K562 (cell line): ENCODE measurements at regions not wholly inside any gene's neighbourhood (a gene's known extent, or its start where the extent isn't known, plus 50 kb on each side); places are given as distances from the start of the nearest gene placed in this dataset.

Experiments used
- ATAC-seq: fragments of 200-7000 bp; cut with Tn5 transposase; 3 replicates; pipeline ENCODE4 v1.9.1; 2020; ENCODE audit warnings: moderate library complexity
- BruUV-seq: library from RNA; stranded (reverse); fragments of 400-500 nt; replicated peaks from 2 replicates; lab custom pipeline; 2021; lab: Mats Ljungman, UMichigan
- CTCF ChIA-PET: fragments of 300-600 bp; formaldehyde crosslinking; extraction: SDS; loops from one replicate; lab custom pipeline; 2021; ENCODE audit warnings: low intra/inter-chr PET ratio; lab: Yijun Ruan, JAX
- POLR2A ChIA-PET: fragments of 300-600, 350-650 bp; sonication (Branson Sonifier 250); formaldehyde crosslinking; extraction: SDS; loops from one replicate; lab custom pipeline; 2021; ENCODE audit warnings: antibody characterized with exemption, inconsistent platforms; lab: Yijun Ruan, JAX
- DNase-seq, 4 experiments: peaks; one replicate each; pipeline versions ENCODE4 v3.0.0 to v3.0.0-alpha.2; 2011 to 2018; ENCODE audit warnings: low spot score in 3 of 4, mixed read lengths in 3 of 4; ENCODE audit errors: extremely low read depth in 1 of 4
- FAIRE-seq: peaks from 2 replicates; lab custom pipeline; 2011; peaks lifted over from hg19 to GRCh38; lab: Jason Lieb, UNC
- H2AFZ ChIP-seq: 2 replicates; pipeline ENCODE4 v1.6.0; 2011; ENCODE audit warnings: low read depth, low read length, control low read depth, inconsistent platforms
- H3K27ac ChIP-seq: fragments of 200-600 bp; 3 replicates; pipeline ENCODE4 v1.8.0; 2011; ENCODE audit warnings: low read depth, mild to moderate bottlenecking, control low read depth, inconsistent platforms, low read length, moderate library complexity, mixed read lengths; ENCODE audit errors: extremely low read depth
- H3K27me3 ChIP-seq, 2 experiments: fragments of 300-600 bp in 1 of 2; 2 replicates in 1 of 2; 3 replicates in 1 of 2; pipeline versions ENCODE4 v1.6.0 to v1.8.0; 2011; ENCODE audit warnings: inconsistent platforms in 2 of 2, low read length in 2 of 2, mild to moderate bottlenecking in 1 of 2, mixed read lengths in 1 of 2, moderate library complexity in 1 of 2; ENCODE audit not compliant: control insufficient read depth in 2 of 2, insufficient read depth in 2 of 2
- H3K36me3 ChIP-seq: fragments of 300-600 bp; 3 replicates; pipeline ENCODE4 v1.8.0; 2011; ENCODE audit warnings: mild to moderate bottlenecking, low read length, inconsistent platforms; ENCODE audit not compliant: control insufficient read depth, insufficient read depth
- H3K4me1 ChIP-seq, 2 experiments: fragments of 200-600 bp in 1 of 2; replicated peaks in 1 of 2; 2 replicates in 1 of 2; 3 replicates in 1 of 2; pipeline versions ENCODE4 v1.5.1 to v1.8.0; 2011; ENCODE audit warnings: inconsistent platforms in 2 of 2, low read length in 2 of 2, mild to moderate bottlenecking in 1 of 2, mixed read lengths in 1 of 2, moderate library complexity in 1 of 2; ENCODE audit not compliant: control insufficient read depth in 2 of 2, insufficient read depth in 2 of 2
- H3K4me2 ChIP-seq: 2 replicates; pipeline ENCODE4 v1.6.1; 2011; ENCODE audit warnings: low read length, control low read depth, inconsistent platforms, mixed read lengths; ENCODE audit not compliant: insufficient read depth
- H3K4me3 ChIP-seq: fragments of 200-600 bp; sonication (generic), shearing (Covaris generic); 2 replicates; pipeline ENCODE4 v1.5.1; 2016; ENCODE audit warnings: control low read depth, inconsistent platforms
- H3K79me2 ChIP-seq: fragments of 200-600 bp; 3 replicates; pipeline ENCODE4 v1.8.0; 2011; ENCODE audit warnings: low read length, inconsistent platforms; ENCODE audit not compliant: control insufficient read depth, insufficient read depth
- H3K9ac ChIP-seq, 2 experiments: 2 replicates each; pipeline versions ENCODE4 v1.6.0 to v1.6.1; 2011; ENCODE audit warnings: low read depth in 2 of 2, low read length in 2 of 2, control low read depth in 1 of 2, inconsistent platforms in 1 of 2, mild to moderate bottlenecking in 1 of 2, mixed read lengths in 1 of 2; ENCODE audit not compliant: insufficient read depth in 1 of 2
- H3K9me1 ChIP-seq: one replicate; pipeline ENCODE4 v1.6.0; 2011; ENCODE audit warnings: inconsistent platforms, mild to moderate bottlenecking, low read length, moderate library complexity; ENCODE audit not compliant: control insufficient read depth, insufficient read depth
- H3K9me3 ChIP-seq: replicated peaks from 2 replicates; pipeline ENCODE4 v1.5.1; 2011; ENCODE audit warnings: low read depth, low read length, inconsistent platforms; ENCODE audit not compliant: control insufficient read depth, insufficient read depth
- H4K20me1 ChIP-seq: replicated peaks from 2 replicates; pipeline ENCODE4 v1.6.1; 2011; ENCODE audit warnings: low read length, inconsistent platforms, mixed read lengths; ENCODE audit not compliant: control insufficient read depth, insufficient read depth
- ARID2 ChIP-seq: fragments of 450-650 bp; IDR thresholded peaks from 2 replicates; pipeline ENCODE4 v1.6.1; 2017; ENCODE audit warnings: antibody characterized with exemption, mild to moderate bottlenecking
- COPS2 ChIP-seq: fragments of 450-650 bp; conservative IDR thresholded peaks from 2 replicates; pipeline ENCODE4 v1.6.1; 2016; ENCODE audit warnings: mild to moderate bottlenecking, moderate library complexity
- DIDO1 ChIP-seq: fragments of 450-650 bp; IDR thresholded peaks from 2 replicates; pipeline ENCODE4 v1.6.1; 2016; ENCODE audit warnings: low read depth, missing biosample characterization, missing genetic modification characterization
- DMBX1 ChIP-seq: fragments of 250-450 bp; sonication (Bioruptor Pico); IDR thresholded peaks from 2 replicates; pipeline ENCODE4 v1.8.0; 2022; ENCODE audit warnings: inconsistent platforms, mild to moderate bottlenecking, moderate library complexity, borderline replicate concordance
- KHSRP ChIP-seq: fragments of 450-650 bp; IDR thresholded peaks from 2 replicates; pipeline ENCODE4 v1.6.1; 2017
- KLF10 ChIP-seq: fragments of 250-450 bp; sonication (Bioruptor Pico); IDR thresholded peaks from 2 replicates; pipeline ENCODE4 v1.6.1; 2021; ENCODE audit warnings: matching md5 sums
- MXI1 ChIP-seq: IDR thresholded peaks from 2 replicates; pipeline ENCODE4 v1.6.1; 2011; ENCODE audit warnings: low read depth, mild to moderate bottlenecking, improper control_type of control experiment, low read length
- NELFE ChIP-seq: IDR thresholded peaks from 2 replicates; pipeline ENCODE4 v1.6.1; 2011; ENCODE audit warnings: mild to moderate bottlenecking; ENCODE audit not compliant: insufficient read depth, insufficient read length
- RB1 ChIP-seq: fragments of 450-650 bp; IDR thresholded peaks from 2 replicates; pipeline ENCODE4 v1.6.1; 2017; ENCODE audit warnings: low read depth, mild to moderate bottlenecking
- RNF2 ChIP-seq: sonication (generic); IDR thresholded peaks from 2 replicates; pipeline ENCODE4 v1.6.1; 2016
- SIN3A ChIP-seq, 2 experiments: fragments of 150-350 bp in 1 of 2; IDR thresholded peaks; 2 replicates each; pipeline ENCODE4 v1.6.1; 2011 to 2016; ENCODE audit warnings: borderline replicate concordance in 2 of 2, low read depth in 2 of 2, low read length in 2 of 2, mild to moderate bottlenecking in 2 of 2, moderate library complexity in 2 of 2; ENCODE audit not compliant: control insufficient read depth in 1 of 2
- TEAD1 ChIP-seq, 2 experiments: fragments of 450-650 bp in 1 of 2; sonication (generic) in 1 of 2; formaldehyde crosslinking; IDR thresholded peaks; 2 replicates each; pipeline versions ENCODE4 v1.4.0 to v1.8.0; 2020 to 2022; ENCODE audit warnings: mild to moderate bottlenecking in 2 of 2, missing genetic modification reagents in 1 of 2
- ZNF134 ChIP-seq: fragments of 250-450 bp; sonication (Bioruptor Pico); conservative IDR thresholded peaks from 2 replicates; pipeline ENCODE4 v1.4.0; 2020
- ZNF143 ChIP-seq: sonication (generic); formaldehyde crosslinking; IDR thresholded peaks from 2 replicates; pipeline ENCODE4 v1.9.0; 2022; ENCODE audit warnings: mild to moderate bottlenecking, missing genetic modification reagents
- ZNF324 ChIP-seq: fragments of 250-450 bp; sonication (Bioruptor Pico); IDR thresholded peaks from 2 replicates; pipeline ENCODE4 v1.4.0; 2020; ENCODE audit warnings: mild to moderate bottlenecking
- WGBS: fragments of 100-300 bp; shearing (Covaris generic); methylation state at CpG from one replicate; pipeline ENCODE4 v1.1.6; 2016; ENCODE audit warnings: low coverage, mixed read lengths; ENCODE audit not compliant: insufficient coverage; ENCODE audit errors: missing lambda C conversion rate; 5-methylcytosine and 5-hydroxymethylcytosine counted together
- in situ Hi-C: fragments of 300-500 bp; cut with MboI; formaldehyde crosslinking; loops from 4 replicates; pipeline ENCODE4 v1.15.0; 2018; ENCODE audit warnings: inconsistent platforms, mixed read lengths
- intact Hi-C: fragments of 100-400 bp; cut with micrococcal nuclease; formaldehyde crosslinking; loops from 2 replicates; pipeline ENCODE4 v1.14.2; 2022
- TF ChIP-seq, protein P1 (sequence below), 3 experiments: fragments of 200-800 bp in 1 of 3; sonication (Bioruptor generic) in 1 of 3; sonication (generic) in 1 of 3; formaldehyde crosslinking in 1 of 3; IDR thresholded peaks; 2 replicates each; pipeline versions ENCODE4 v1.6.1 to v1.8.0; 2016 to 2022; ENCODE audit warnings: mild to moderate bottlenecking in 2 of 3, missing compliant biosample characterization in 2 of 3, missing genetic modification characterization in 2 of 3, missing genetic modification reagents in 1 of 3
- TF ChIP-seq, protein P2 (sequence below): IDR thresholded peaks from 3 replicates; pipeline ENCODE4 v1.6.1; 2011; ENCODE audit warnings: borderline replicate concordance, mild to moderate bottlenecking; ENCODE audit not compliant: insufficient read length, insufficient read depth
- TF ChIP-seq, protein P3 (sequence below): fragments of 250-450 bp; sonication (Bioruptor Pico); IDR thresholded peaks from 2 replicates; pipeline ENCODE4 v1.8.0; 2021; ENCODE audit warnings: moderate library complexity, mild to moderate bottlenecking, inconsistent platforms

DNA sequence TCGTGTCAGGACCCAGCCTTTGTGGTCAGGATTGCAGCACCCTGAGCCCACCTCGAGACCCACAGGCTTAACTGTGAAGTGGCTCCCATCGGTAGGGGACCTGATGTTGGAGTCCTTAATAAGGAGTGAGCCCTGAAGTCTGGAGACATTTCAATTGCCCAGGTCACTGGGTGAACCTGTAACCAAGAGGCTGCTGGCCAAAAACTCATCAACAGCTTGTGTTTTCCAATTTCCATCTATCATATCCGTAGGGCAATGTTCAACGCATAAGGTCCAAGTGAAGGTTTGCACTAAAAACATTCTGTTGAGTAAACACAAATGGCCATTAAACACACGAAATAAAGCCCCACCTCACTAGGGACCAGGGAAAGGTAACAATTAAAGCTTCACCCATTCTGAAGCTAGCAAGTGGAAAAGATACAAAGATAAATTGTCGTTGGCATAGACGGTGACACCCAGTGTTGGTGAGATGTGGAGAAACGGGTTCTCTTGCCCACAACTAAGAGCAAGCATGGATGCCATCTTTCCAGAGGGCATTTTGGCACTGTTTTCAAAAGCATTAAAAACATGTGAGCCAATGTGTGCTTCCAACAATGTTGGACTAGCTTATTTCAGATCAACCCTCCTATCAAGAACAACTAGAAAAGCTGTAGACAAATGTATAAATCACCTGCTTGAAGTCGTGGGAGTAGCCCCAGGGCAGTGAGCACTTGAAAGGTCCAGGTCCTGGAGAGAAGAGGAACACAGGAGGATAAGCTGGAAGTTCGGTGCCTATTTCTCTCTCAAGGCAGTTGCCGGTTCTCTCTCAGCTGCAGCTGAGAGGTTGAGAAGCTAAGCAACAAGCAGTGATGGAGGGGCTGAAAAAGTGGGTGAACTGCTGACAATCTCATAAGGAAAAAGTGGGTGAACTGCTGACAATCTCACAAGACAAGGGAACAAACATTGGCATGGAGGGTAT is 56.3 kb upstream of the PCSK6 start (continued):
- TF ChIP-seq RB1: no peak
- TF ChIP-seq DMBX1 (CRISPR knock-in tag): no peak
- TF ChIP-seq COPS2: no peak
- TF ChIP-seq ZNF134 (CRISPR knock-in tag): no peak
- TF ChIP-seq ARID2: no peak
- TF ChIP-seq ZNF143 (CRISPR knock-in tag): no peak
- no peak for TF ChIP-seq MXI1
- TF ChIP-seq, protein P1, sequence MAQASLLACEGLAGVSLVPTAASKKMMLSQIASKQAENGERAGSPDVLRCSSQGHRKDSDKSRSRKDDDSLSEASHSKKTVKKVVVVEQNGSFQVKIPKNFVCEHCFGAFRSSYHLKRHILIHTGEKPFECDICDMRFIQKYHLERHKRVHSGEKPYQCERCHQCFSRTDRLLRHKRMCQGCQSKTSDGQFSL (CRISPR knock-in tag; IDR thresholded peaks at IDR 0.05): no peak
- TF ChIP-seq, protein P1 (tag; IDR thresholded peaks at IDR 0.05): no peak
- TF ChIP-seq TEAD1 (CRISPR knock-in tag; IDR thresholded peaks at IDR 0.05): no peak
- no peak for TF ChIP-seq ZNF324

DNA sequence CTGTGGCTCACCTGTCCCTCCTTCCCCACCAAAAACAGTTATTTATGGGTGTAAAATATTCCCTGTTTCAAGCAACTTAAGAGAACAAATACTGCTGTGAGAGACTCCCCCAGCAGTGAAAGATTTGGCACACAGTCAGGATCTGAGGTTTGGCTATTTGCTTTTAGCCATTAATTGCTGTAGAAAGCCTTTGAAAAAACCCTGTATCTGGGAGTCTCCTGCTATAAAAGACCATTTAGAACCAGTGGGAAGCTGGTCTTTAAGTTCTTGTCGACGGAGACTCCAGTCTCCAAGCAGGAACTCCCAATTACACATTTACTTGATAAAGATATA is 55.1 kb upstream of the PCSK6 start:
- Histone ChIP-seq H2AFZ (no peak overlapping the region), H3K27ac (no peak overlapping the region), H3K9me3 (peaks cover 2% of the 10 kb centered on the region; the same call in 1 of the 2 replicates), H3K36me3 (no peaks in the 10 kb centered on the region), H3K4me1 (no peaks in the 10 kb centered on the region), H3K9me1 (no peaks in the 10 kb centered on the region), H3K79me2 (no peaks in the 10 kb centered on the region), H3K4me3 (no peak overlapping the region), H4K20me1 (no peaks in the 10 kb centered on the region), H3K9ac (no peak overlapping the region), H3K4me2 (no peak overlapping the region), H3K27me3 (peaks cover 39 to 40% of the 10 kb centered on the region in 2 experiments)
- in situ Hi-C loops (no loop called here), intact Hi-C loops (no loop called here)
- WGBS: 7% methylated on average over 2 of the region's 2 CpGs
- ChIA-PET POLR2A (no interaction called here), CTCF (no interaction called here)
- FAIRE-seq: no peak
- no TSS peak for BruUV-seq
- DNase-seq: no peak
- ATAC-seq: no peak
- TF ChIP-seq, protein P2, sequence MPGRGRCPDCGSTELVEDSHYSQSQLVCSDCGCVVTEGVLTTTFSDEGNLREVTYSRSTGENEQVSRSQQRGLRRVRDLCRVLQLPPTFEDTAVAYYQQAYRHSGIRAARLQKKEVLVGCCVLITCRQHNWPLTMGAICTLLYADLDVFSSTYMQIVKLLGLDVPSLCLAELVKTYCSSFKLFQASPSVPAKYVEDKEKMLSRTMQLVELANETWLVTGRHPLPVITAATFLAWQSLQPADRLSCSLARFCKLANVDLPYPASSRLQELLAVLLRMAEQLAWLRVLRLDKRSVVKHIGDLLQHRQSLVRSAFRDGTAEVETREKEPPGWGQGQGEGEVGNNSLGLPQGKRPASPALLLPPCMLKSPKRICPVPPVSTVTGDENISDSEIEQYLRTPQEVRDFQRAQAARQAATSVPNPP: no peak
- TF ChIP-seq SIN3A (IDR thresholded peaks at IDR 0.05; ENCODE audit: borderline replicate concordance in 2 of 2, control insufficient read depth in 1 of 2, low read depth in 2 of 2, low read length in 2 of 2): no peak
- no peak for TF ChIP-seq RNF2
- TF ChIP-seq KLF10 (CRISPR knock-in tag): no peak
- TF ChIP-seq DIDO1: no peak
- TF ChIP-seq, protein P3, sequence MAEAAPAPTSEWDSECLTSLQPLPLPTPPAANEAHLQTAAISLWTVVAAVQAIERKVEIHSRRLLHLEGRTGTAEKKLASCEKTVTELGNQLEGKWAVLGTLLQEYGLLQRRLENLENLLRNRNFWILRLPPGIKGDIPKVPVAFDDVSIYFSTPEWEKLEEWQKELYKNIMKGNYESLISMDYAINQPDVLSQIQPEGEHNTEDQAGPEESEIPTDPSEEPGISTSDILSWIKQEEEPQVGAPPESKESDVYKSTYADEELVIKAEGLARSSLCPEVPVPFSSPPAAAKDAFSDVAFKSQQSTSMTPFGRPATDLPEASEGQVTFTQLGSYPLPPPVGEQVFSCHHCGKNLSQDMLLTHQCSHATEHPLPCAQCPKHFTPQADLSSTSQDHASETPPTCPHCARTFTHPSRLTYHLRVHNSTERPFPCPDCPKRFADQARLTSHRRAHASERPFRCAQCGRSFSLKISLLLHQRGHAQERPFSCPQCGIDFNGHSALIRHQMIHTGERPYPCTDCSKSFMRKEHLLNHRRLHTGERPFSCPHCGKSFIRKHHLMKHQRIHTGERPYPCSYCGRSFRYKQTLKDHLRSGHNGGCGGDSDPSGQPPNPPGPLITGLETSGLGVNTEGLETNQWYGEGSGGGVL (CRISPR knock-in tag): no peak
- TF ChIP-seq NELFE: no peak
- TF ChIP-seq KHSRP: no peak
